RWPE2 (cell line): ENCODE measurements at regions not wholly inside any gene's neighbourhood (a gene's known extent, or its start where the extent isn't known, plus 50 kb on each side); places are given as distances from the start of the nearest gene placed in this dataset.
A peak's percentile ranks its signal among the peaks of the same experiment; 100 is the strongest.

Experiments used
- ATAC-seq: fragments of 200-7000 bp; cut with Tn5 transposase; 3 replicates; pipeline ENCODE4 v1.9.1; 2021; ENCODE audit warnings: low read depth
- DNase-seq: peaks from one replicate; pipeline ENCODE4 v3.0.0-alpha.2; 2020; ENCODE audit warnings: low spot score
- H3K27ac ChIP-seq: fragments of 450-650 bp; 2 replicates; pipeline ENCODE4 v1.5.1; 2017; ENCODE audit warnings: mild to moderate bottlenecking; ENCODE audit not compliant: poor library complexity, severe bottlenecking
- H3K27me3 ChIP-seq: fragments of 250-450 bp; sonication (Bioruptor Pico); 2 replicates; pipeline ENCODE4 v1.5.1; 2021; ENCODE audit warnings: mild to moderate bottlenecking, moderate library complexity; ENCODE audit not compliant: insufficient read depth, poor library complexity, severe bottlenecking
- H3K36me3 ChIP-seq: fragments of 250-450 bp; sonication (Bioruptor Pico); 2 replicates; pipeline ENCODE4 v1.5.1; 2020; ENCODE audit warnings: low read depth, mild to moderate bottlenecking, moderate library complexity
- H3K4me1 ChIP-seq: fragments of 250-450 bp; sonication (Bioruptor Pico); 2 replicates; pipeline ENCODE4 v1.5.1; 2021; ENCODE audit warnings: mild to moderate bottlenecking, moderate library complexity; ENCODE audit not compliant: insufficient read depth, poor library complexity, severe bottlenecking
- H3K4me3 ChIP-seq: fragments of 250-450 bp; sonication (Bioruptor Pico); 2 replicates; pipeline ENCODE4 v1.5.1; 2021; ENCODE audit warnings: mild to moderate bottlenecking, moderate library complexity; ENCODE audit not compliant: severe bottlenecking
- H3K9me3 ChIP-seq: fragments of 250-450 bp; sonication (Bioruptor Pico); 2 replicates; pipeline ENCODE4 v1.5.1; 2021; ENCODE audit warnings: mild to moderate bottlenecking, moderate library complexity; ENCODE audit not compliant: severe bottlenecking
- TF ChIP-seq, protein P1 (sequence below): fragments of 450-650 bp; IDR thresholded peaks from one replicate; pipeline ENCODE4 v1.5.1; 2017; ENCODE audit warnings: mild to moderate bottlenecking, moderate library complexity; ENCODE audit not compliant: poor library complexity, severe bottlenecking

DNA sequence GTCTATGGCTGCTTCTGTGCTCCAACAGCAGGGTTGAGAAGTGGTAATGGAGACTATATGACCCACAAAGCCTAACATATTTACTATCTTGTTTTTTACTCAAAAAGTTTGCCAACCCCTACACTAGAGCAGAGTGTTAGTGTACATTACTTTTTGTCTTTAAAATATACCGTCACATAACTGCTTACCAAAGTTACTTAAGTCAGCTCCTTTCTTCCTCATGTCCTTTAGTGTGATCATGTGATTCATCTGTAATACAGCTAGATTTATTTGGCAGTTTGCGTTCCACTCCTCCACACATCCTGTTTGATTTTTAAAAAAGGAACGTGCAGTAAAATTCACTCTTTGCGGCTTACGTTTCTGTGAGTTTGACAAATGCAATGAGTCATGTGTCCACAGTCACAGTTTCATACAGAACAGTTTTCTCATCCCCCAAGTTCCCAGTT, 162.4 kb upstream of the GPRIN3 start:
- Histone ChIP-seq H3K4me3 (no peak overlapping the region), H3K4me1 (peaks cover 14% of the 10 kb centered on the region), H3K9me3 (no peaks in the 10 kb centered on the region), H3K27me3 (no peaks in the 10 kb centered on the region), H3K36me3 (no peaks in the 10 kb centered on the region), H3K27ac (peak overlapping the region; percentile 78)
- no peak for DNase-seq
- TF ChIP-seq, protein P1, sequence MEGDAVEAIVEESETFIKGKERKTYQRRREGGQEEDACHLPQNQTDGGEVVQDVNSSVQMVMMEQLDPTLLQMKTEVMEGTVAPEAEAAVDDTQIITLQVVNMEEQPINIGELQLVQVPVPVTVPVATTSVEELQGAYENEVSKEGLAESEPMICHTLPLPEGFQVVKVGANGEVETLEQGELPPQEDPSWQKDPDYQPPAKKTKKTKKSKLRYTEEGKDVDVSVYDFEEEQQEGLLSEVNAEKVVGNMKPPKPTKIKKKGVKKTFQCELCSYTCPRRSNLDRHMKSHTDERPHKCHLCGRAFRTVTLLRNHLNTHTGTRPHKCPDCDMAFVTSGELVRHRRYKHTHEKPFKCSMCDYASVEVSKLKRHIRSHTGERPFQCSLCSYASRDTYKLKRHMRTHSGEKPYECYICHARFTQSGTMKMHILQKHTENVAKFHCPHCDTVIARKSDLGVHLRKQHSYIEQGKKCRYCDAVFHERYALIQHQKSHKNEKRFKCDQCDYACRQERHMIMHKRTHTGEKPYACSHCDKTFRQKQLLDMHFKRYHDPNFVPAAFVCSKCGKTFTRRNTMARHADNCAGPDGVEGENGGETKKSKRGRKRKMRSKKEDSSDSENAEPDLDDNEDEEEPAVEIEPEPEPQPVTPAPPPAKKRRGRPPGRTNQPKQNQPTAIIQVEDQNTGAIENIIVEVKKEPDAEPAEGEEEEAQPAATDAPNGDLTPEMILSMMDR: no peak
- peak; percentile 92 for ATAC-seq

DNA sequence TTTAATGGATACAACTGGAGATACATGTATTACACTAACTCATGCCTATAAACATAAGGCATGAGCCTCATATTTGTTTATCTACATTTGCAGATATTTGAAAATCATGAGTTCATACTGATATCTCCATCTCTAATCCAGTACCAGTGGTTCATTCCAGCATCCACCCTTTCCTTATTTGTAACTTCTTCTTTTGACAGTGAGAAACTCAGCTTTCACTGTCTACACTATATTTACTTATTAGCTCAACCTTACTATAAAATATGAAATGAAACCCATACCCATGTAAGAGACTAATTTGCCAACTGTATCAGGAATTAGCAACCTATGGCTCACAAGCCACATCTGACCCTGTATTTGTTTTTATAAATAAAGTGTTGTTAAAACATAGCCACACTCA, 161.9 kb upstream of the GPRIN3 start:
- Histone ChIP-seq H3K4me3 (no peak overlapping the region), H3K4me1 (peaks cover 14% of the 10 kb centered on the region), H3K9me3 (no peaks in the 10 kb centered on the region), H3K27ac (peak overlapping the region; percentile 78), H3K27me3 (no peaks in the 10 kb centered on the region), H3K36me3 (no peaks in the 10 kb centered on the region)
- ATAC-seq (no peak), DNase-seq (no peak)
- TF ChIP-seq, protein P1: no peak

DNA sequence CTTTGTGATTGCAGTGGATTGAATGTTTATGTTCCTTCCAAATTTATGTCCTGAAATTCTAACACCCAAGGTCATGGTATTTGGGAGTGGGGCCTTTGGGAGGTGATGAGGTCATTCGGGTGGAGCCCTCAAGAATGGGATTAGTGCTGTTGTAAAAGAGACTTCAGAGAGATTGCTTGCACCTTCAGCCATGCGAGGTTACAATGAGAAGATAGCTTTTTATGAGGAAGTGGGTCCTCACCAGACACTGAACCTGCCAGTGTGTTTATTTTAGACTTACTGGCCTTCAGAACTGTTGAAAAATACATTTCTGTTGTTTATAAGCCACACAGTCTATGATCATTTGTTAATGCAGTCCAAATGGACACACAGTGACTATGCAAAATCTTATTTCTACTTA, 161.0 kb upstream of the GPRIN3 start:
- no peak overlapping the region for H3K27ac ChIP-seq
- ATAC-seq (no peak), DNase-seq (no peak)
- H3K36me3 ChIP-seq: no peaks in the 10 kb centered on the region
- no peaks in the 10 kb centered on the region for H3K27me3 ChIP-seq
- H3K4me3 ChIP-seq: no peak overlapping the region
- TF ChIP-seq, protein P1: no peak
- H3K9me3 ChIP-seq: no peaks in the 10 kb centered on the region
- peaks cover 14% of the 10 kb centered on the region for H3K4me1 ChIP-seq

DNA sequence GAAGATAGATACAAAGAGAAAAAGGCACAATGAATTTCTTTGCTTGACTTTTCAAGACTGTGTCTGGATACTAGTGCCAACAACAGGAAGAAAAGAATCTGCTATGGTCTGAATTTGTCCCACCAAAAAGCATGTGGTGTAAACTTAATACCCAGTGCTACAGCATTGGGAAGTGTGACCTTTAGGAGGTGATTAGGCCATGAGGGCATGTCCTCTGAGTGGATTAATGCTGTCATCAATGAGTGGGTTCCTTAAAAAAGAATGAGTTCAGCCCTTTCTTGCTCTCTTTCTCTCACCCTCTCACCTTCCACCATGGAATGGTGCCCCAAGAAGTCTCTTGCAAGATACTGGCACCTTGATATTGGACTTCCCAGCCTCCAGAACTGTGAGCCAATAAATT, 155.7 kb upstream of the GPRIN3 start:
- Histone ChIP-seq H3K27ac (no peak overlapping the region), H3K27me3 (no peaks in the 10 kb centered on the region), H3K9me3 (no peaks in the 10 kb centered on the region), H3K4me3 (no peak overlapping the region), H3K4me1 (no peaks in the 10 kb centered on the region), H3K36me3 (no peaks in the 10 kb centered on the region)
- ATAC-seq (no peak), DNase-seq (no peak)
- TF ChIP-seq, protein P1: no peak

DNA sequence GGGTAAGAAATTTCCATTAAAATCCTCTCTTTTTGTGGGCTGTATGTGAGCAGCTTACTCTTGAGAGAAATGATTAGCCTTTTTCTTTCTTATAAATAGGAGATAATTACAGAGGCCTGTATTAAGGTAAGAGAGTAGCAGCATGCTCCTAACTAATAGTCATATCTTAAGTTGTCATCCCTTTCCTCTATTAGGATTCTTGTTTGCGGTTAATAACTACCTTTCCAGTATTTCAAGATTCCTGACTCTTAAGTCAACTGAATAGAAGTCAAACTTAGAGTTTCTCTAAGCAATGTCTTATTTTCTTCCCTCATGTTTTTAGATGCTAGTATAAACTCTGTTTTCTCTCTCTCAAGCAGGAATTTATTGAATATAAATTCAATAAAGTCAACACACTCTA, 139.9 kb upstream of the GPRIN3 start:
- Histone ChIP-seq H3K9me3 (no peaks in the 10 kb centered on the region), H3K27me3 (no peaks in the 10 kb centered on the region), H3K4me1 (no peaks in the 10 kb centered on the region), H3K36me3 (no peaks in the 10 kb centered on the region), H3K27ac (no peak overlapping the region), H3K4me3 (no peak overlapping the region)
- DNase-seq: no peak
- ATAC-seq: no peak
- TF ChIP-seq, protein P1: no peak
